Heart left ventricle (tissue), 13 donors: ENCODE measurements at regions not wholly inside any gene's neighbourhood (a gene's known extent, or its start where the extent isn't known, plus 50 kb on each side); places are given as distances from the start of the nearest gene placed in this dataset.

ENCODE experiments used
- POLR2A ChIP-seq, 2 donors: fragments of 450-650 bp; IDR thresholded peaks; one replicate each; pipeline ENCODE4 v1.6.1; 2017; ENCODE audit warnings: antibody characterized with exemption in 2 of 2, mild to moderate bottlenecking in 2 of 2, moderate library complexity in 2 of 2
- TF ChIP-seq, protein P1 (sequence below), 12 donors: fragments of 200-600 bp; sonication (generic) in 4 of 12; IDR thresholded peaks; one replicate each; pipeline versions ENCODE4 v1.5.0 to v1.8.0; 2018 to 2022; ENCODE audit warnings: antibody characterized with exemption in 12 of 12, mild to moderate bottlenecking in 5 of 12
- donor health status: ischemic (EF 13 %, LVEDD 7.1; RV severe dilation, severe dysfunction).
- donor health status: DM: no; HTN: yes; CAD: no.
- donor health status: DM: no; HTN: no; CAD: no.
- donor health status: ischemic (EF 25% LVEDD 6.9; RV normal size, moderate dysfunction).
- donor health status: ischemic (EF 25% LVEDD 5.7; RV mildly dilated, moderate dysfunction).
- donor health status: ischemic (EF 35%, LVEDD 5.7; RV mildly dilated, moderate dysfunction).
- donor health status: nonischemic (EF 11% LVEDD 7.7; RV severe dilation, severe dysfunction).
- donor health status: DM: yes; HTN: yes; CAD: no.
- donor health status: PGD.
- donor health status: ischemic (EF 29% LVEDD 5.4; RV normal size, mild dysfunction).
- donor health status: nonischemic (EF 23%, LVEDD 6.1; RV moderate dilation, normal function).

DNA sequence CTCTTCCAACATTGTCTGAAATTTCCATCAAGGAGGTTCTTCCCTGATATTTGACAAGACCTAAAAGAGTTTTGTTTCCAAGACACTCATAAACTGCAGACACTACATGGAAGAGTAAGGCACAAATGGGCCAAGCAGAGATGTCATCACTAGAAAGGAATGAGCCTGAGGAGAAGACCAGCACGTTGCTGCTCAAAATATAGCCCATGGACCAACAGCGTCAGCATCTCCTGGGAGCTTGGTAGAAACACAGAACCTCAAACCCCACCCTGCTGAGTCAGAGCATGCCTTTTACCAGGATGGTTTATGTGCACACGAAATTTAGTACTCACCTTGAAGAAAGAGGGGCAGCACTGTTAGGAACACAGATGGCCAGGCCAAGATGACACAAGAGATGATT is 128.7 kb upstream of the MID1 start:
- TF ChIP-seq, protein P1, sequence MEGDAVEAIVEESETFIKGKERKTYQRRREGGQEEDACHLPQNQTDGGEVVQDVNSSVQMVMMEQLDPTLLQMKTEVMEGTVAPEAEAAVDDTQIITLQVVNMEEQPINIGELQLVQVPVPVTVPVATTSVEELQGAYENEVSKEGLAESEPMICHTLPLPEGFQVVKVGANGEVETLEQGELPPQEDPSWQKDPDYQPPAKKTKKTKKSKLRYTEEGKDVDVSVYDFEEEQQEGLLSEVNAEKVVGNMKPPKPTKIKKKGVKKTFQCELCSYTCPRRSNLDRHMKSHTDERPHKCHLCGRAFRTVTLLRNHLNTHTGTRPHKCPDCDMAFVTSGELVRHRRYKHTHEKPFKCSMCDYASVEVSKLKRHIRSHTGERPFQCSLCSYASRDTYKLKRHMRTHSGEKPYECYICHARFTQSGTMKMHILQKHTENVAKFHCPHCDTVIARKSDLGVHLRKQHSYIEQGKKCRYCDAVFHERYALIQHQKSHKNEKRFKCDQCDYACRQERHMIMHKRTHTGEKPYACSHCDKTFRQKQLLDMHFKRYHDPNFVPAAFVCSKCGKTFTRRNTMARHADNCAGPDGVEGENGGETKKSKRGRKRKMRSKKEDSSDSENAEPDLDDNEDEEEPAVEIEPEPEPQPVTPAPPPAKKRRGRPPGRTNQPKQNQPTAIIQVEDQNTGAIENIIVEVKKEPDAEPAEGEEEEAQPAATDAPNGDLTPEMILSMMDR (IDR thresholded peaks at IDR 0.05), result no peak
- no peak for TF ChIP-seq POLR2A (IDR thresholded peaks at IDR 0.05)
